NCI-H748 (cell line): ENCODE measurements at regions not wholly inside any gene's neighbourhood (a gene's known extent, or its start where the extent isn't known, plus 50 kb on each side); places are given as distances from the start of the nearest gene placed in this dataset.
"Not testable (repeated sequence)": the region's sequence is repeated elsewhere in the genome, so short reads cannot be mapped to it uniquely, and the experiment has no call there.

Source experiments
- DNase-seq: peaks from one replicate; lab custom pipeline; 2025; ENCODE audit not compliant: unreplicated experiment; lab: John Stamatoyannopoulos, UW

DNA sequence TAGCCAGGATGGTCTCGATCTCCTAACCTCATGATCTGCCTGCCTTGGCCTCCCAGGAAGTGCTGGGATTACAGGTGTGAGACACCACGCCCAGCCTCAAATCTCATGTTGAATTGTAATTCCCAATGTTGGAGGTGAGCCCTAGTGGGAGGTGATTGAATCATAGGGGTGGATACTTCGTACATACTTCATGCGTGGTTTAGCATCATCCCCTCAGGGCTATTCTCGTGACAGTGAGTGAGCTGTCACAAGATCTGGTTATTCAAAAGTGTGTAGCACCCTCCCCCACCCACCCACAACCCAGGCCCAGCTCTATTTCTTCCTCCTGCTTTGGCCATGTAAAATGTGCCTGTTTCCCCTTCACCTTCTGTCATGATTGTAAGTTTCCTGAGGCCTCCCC lies 236.9 kb upstream of the IL12A start:
- no peak for DNase-seq

DNA sequence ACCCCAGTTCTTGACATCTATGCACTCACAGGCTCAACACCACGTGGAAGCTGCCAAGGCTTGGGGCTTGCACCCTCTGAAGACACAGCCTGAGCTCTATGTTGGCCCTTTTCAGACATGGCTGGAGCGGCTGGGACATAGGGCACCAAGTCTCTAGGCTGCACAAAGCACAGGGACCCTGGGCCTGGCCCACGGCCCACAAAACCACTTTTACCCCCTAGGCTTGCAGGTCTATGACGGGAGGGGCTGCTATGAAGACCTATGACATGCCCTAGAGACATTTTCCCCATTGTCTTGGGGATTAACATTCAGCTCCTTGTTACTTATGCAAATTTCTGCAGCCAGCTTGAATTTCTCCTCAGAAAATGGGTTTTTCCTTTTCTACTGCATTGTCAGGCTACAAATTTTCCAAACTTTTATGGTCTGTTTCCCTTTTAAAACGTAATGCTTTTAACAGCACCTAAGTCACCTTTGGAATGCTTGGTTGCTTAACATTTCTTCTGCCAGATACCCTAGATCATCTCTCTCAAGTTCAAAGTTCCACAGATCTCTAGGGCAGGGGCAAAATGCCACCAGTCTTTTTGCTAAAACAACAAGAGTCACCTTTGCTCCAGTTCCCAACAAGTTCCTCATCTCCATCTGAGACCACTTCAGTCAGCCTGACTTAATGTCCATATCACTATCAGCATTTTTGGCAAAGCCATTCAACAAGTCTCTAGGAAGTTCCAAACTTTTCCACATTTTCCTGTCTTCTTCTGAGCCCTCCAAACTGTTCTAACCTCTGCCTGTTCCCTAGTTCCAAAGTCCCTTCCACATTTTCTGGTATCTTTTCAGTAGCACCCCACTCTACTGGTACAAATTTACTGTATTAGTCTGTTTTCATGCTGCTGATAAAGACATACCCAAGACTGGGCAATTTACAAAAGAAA lies 232.1 kb upstream of the IL12A start:
- DNase-seq, result not testable (repeated sequence)

DNA sequence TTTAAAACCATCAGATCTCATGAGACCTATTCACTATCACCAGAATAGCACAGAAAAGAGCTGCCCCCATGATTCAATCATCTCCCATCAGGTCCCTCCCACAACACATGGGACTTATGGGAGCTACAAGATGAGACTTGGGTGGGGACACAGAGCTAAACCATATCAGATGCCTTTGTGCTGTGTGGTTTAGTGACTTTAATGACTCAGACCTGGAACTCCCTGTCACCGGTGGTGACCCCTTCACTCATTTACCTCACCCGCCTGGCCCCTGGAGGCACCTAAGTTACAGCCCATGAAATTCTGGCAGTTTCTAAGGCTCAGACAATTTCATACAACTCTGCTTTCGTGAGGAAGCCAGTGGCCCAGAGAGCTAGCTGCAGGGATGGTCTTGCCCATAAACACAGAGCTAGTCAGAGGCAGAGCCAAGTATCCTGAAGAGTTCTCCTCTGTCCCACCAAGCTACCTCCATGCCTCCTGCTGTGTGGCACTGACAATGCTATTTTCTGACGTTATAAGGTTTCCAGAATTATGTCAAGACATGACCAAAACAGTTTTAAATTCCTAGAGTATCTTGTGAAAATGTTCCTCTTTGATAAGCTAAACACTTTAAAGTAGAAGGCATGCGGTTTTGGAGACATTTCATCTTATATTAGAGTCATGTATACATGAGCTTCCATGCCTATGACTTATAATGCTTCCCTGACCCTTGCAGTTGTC lies 231.1 kb upstream of the IL12A start:
- DNase-seq, result no peak

DNA sequence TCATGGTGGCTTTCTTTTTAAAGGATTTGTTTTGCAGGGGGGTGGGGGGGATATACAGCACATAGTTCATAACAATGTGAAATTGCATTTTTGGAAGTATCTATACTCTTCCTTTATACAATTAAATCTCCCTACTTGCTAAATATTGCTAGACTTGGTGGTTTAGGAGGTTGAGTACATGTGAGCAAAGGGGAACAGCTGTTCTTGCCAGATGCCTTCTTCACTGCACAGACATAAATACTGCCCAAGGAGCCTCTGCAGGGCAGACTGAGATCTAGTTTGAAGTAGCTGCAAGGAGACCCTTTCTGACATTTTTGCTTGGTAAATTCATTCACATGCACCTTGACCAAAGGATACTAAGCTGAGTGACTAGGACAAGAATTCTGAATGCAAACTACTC lies 228.6 kb upstream of the IL12A start:
- DNase-seq, result no peak

DNA sequence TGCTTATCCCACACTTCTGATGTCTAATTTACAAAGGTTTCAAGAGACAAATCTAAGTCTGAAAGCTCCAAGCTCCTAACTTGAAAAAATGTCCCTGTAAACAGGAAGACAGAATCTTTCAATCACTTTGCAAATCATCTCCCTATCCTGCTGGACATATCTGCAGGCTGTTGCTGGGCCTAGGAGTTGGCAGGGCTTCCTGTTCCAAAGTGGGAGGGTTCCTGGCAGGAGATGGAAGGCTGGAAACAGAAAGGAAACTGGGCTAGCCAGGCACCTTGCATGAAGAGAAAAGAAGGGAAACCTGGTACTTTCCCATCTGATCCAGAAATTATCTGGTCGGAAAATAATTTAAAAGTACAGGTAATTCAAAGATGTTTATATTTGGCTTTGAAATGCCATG lies 227.3 kb upstream of the IL12A start:
- DNase-seq, result no peak

DNA sequence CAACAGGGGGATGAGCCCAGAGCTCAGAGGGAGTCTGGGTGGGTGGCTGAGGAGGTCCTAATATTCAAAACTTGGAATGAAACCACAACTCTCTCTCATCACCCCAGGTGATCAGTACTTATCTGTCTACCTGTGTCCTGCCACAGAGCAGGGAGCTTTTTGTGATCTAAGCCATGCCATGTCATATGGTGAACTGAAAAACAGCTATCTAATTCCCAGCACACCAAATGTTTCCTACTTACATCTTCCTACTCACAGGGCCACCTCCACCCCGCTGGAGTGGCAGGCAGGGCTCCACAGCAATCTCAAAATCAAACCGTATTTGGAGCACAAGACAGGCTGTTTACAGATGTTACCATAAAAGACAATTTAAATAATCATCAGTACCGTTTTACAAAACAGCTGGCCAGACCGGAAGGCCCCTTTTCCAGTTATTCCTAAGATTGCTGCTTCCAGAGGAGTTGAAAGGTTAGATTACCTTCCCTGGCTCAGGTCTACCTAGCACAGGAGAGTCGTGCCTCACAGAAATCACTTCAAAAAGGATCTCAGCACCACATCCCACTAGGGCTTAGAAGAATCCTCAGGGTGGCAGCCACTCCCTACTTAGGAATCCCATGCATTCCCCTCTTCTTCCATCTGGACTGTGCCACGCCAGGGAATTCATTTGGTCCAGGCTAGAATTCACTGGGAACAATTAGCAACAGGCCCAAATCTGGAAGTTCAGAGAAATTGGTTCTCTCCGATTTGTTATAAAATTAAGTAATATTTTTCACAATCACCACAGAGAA lies 226.6 kb upstream of the IL12A start:
- no peak for DNase-seq

DNA sequence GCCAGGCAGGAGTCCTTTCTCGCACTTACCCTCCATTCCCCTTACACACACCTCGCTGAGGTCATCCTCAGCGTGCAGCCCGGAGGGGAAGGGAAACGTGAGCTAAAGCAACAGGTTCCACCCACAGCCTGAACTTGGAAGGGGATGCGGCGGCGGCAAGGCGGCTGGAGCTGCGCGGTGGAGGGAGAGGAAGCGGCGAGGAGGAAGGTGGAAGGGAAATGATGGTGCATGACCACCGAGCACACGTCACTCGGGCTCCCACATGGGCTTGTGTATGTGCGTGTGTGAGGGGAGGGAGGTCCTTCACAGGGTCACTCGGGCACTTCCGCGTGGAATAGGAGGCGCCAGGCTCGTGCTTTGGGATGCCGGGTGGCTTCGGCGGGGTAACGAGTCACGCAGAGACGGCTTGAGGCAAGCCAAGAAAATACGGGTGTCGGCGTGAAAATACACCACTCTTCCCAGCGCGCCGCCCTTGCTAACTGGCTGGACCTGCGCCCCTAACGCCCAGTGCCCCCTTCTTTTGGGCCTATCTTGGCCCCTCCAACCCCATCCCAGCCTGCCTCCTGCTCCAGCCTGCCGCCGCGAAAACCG lies 225.5 kb upstream of the IL12A start:
- peak; percentile 58 for DNase-seq

DNA sequence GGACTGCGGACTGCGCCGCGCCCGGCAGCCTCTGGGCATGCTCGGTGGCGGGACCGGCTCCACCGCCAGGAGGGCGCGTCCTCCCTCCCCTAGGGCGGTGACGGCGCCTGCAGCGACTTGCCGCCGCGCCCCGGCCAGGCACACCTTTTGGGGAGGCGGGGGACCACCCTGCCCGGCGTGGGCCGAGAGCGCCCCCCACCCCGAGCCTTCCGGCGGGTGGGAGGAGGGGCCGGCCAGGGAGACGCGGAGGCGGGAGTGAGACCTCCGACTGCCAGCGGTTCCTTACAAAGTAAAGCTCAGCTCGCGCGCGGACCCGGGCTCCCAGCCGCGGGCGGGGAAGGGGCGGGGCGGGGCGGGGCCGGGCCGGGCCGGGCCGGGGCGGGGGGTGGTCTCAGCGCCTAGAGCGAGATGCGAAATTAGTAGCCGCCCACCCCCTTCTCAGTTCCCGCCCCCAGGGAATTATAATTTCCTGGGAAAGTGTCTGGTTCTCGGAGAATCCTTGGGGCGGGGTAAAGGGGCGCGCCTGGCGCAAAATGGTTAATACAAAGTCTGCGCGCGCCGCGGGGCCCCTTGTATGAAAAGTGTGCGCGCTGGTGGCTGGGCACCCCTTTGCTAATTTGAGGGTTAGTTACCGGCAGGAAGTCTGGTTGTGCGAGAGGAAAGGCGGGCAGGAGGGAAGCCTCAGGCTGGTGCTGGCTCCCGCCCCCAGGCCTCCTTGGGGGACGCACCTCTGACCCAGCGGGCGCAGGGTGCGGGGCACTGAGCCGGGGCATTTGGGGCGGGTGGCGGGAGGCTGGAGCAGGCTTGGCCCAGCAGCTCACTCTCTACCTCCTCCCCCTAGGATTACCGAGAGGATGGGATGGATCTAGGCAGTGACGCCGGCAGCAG lies 224.8 kb upstream of the IL12A start:
- DNase-seq, result peak; percentile 87

DNA sequence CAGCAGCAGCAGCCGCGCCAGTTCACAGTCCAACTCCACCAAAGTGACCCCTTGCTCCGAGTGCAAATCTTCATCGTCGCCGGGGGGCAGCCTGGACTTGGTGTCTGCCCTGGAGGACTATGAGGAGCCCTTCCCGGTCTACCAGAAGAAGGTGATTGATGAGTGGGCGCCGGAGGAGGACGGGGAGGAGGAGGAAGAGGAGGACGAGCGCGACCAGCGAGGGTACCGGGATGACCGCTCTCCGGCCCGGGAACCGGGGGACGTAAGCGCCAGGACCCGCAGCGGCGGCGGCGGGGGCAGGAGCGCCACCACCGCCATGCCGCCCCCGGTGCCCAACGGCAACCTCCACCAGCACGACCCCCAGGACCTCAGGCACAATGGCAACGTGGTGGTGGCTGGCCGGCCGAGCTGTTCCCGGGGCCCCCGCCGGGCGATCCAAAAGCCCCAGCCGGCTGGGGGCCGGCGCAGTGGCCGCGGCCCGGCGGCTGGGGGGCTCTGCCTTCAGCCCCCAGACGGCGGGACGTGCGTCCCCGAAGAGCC lies 224.1 kb upstream of the IL12A start:
- no peak for DNase-seq

DNA sequence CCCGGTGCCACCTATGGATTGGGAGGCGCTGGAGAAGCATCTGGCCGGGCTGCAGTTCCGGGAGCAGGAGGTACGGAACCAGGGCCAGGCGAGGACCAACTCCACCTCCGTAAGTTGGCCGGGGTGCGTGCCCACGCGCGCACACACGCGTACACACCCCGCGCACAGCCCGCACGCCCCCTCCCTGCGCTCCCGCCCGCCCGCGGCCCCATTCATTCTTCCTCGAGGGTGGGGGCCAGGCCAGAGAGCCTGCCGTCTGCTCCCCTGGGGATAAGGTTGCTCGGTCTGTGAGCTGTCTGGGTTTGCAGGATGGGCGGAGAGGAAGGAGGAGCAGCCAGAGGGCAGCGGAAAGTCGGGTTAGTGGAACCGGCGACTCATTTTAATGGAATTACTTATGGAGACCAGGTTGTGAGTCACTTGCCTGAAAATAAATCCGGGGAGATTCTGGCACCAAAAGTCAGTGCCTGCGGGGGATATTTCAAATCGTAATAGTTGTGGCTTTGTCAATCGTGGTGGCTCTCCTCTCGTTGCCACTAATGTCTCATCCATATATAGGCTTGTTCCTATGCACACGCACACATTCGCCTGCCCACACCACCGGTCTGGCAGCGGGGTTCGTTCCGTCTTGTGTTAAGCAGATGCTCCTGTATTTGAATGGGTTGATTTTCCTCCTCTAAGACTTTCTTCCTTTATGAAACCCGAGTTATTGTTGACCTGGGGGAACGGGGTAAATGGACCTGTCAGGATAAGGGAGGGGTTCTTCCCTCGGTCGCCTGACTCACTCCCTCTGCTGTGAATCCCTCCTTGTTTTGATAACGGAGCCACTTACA lies 223.4 kb upstream of the IL12A start:
- DNase-seq, result peak; percentile 53

DNA sequence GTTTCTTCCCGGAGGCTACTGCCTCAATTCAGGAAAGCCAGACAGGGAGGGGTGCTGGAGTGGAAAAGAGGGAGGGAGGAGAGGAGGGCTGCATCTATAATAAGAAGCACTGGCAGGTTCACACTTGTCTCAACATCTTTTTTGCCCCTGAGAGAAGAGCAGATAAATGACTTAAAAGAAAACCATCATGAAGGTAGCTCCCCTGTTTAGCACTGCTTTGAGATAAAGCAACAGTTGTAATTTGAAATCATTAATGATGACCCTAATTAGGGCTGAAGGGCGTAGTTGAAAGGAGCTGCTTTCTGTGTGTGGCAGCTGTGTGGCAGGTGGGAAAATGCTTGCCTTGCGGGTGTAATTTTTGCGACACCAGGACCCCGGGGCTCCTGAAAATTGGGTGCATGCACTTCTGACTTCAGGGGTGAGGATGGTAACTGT lies 222.8 kb upstream of the IL12A start:
- peak; percentile 53 for DNase-seq

DNA sequence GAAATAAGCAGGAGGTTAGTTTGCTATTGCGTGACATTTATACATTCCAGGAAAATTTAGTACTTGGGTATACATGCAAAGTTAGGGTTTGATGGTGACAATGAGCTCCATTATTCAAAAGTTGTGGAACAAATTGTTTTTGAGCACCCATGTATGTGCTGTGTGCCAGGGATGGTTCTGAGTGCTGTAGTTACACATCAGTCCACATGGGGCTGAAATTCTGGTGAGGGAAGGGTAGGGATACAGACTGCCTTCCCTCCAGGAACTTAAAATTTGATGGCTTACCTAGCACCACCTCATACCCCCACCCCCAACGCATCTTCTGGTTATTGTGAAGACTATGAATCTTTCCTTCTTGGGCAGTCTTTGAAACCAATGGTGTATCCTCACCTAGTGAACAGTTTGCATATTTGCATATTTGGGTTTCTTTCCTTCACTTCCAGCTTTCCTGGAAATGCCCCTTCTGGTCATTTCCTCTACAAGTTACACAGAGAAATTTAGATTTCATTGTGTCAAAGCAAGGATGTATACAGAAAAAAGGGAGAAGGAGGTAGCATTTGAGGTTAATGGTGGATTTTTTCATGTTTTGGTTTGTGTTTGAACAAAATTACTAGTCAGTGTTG lies 222.0 kb upstream of the IL12A start:
- DNase-seq, result peak; percentile 33

DNA sequence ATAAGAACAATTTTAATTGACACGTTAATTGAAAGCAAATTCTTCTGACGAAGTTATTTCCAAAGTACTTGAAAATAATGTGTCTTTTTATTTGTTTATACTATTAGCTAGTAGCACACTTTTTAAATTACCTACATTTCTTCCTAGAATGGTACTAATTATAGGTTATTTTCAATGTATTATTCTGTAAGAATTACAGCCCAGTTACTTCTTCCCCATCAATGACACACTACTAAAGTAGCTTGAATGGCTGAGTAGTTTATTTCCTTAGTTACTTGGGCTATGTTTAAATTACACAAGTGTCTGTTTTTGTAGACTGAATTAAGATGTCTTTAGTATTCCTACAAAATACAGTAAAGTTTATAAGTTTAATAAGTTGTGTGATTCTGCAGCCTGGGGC lies 217.6 kb upstream of the IL12A start:
- no peak for DNase-seq

DNA sequence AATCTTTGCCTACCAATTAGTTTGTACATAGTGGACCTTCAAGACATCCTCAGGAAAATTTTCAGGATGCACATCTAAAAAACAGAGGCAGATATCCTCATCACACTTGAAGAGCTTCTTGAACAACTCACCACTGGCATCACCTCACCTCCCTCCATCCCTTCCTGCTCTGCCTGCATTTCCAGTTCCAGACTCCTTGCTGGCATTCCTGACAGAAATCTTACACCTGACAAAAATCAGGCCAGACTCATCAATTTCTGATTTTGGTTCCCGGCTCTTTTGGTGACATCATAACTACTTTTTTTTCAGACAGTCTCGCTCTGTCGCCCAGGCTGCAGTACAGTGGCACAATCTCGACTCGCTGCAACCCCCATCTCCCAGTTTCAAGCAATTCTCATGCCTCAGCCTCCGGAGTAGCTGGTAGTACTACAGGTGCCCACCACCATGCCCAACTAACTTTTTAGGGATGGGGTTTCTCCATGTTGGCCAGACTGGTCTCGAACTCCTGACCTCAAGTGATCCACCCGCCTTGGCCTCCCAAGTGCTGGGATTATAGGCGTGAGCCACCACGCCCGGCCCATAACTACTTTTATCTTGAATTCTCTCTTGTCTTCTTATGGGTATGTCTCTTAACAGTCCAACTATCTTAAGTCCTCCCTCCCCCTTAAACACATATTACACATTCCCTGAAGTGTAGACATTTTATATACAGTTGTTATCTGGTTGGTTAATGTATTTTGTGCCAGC lies 216.6 kb upstream of the IL12A start:
- no peak for DNase-seq

DNA sequence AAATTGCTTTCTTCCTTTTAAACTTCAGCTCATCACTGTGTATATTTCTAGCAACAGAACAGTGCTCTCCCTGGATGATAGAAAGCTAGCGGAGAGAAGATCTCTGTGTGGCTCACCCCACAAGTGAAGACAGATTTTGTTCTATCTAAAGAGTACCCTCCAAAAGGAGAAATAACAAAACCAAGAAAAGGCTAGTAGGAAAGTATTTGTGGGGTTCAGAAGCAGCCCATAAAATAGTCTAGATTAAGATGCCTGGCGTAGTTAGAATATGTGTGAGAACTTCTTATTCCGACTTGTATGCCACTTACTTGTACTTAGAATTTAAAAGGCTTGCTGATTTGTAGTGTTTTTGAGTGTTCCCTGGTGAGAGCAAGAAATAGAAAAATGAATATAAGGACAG lies 214.9 kb upstream of the IL12A start:
- no peak for DNase-seq

DNA sequence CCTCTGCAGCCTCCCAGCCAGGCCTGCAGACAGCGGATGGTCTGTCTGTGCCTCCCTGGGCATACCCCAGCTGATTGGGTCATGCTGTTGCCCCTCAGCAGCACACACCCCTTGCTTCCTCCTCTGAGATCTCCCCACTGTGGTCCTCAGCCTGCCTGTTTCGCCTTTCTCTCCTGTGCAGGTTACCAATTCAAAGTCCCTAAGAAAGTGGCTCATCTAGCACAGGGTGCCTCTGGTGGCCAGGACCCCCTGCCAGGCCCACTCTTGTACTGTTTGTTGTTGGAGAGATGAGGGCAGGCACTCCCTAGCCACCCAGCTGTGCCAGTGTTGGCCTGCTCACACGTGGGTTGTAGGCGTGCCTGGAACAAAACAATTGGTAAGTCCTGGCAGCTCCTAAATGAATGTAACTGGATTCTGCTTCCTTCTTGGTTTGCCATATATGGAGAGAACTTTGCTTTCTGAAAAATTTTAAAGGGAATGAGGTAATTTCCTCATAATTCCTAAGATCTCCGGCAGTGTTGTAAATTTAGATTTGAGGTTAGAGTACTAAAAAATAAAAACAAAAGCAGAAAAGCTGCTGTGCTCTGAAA lies 213.2 kb upstream of the IL12A start:
- DNase-seq, result peak; percentile 62

DNA sequence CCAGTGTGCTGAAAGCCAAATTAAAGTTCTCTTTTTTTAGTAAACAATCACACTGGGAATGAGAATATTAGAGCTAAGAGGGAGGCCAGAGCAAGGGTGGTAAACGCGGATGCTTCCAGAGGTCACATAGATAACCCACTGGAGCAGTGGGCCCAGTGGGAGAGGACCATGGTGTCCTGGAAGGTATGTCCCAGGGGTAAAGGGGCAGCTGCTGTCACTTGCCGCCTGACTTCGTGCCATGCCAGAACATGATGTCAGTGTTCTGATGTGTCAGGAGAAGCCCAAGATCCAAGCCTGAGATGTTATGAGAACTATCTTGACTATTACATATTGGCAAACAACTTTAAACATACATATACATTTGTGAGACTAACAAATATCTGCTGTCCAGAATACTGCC lies 211.9 kb upstream of the IL12A start:
- DNase-seq, result no peak
